Endothelial cell of umbilical vein (primary cell): ENCODE measurements at regions not wholly inside any gene's neighbourhood (a gene's known extent, or its start where the extent isn't known, plus 50 kb on each side); places are given as distances from the start of the nearest gene placed in this dataset.

Experiments used
- BruUV-seq: library from RNA; stranded (reverse); fragments of 400-500 nt; replicated peaks from 2 replicates; lab custom pipeline; 2021; lab: Mats Ljungman, UMichigan
- CTCF ChIA-PET: fragments of 300-600, 350-600 bp; sonication (Branson Sonifier 250); formaldehyde crosslinking; loops from one replicate; lab custom pipeline; 2021; ENCODE audit warnings: antibody characterized with exemption, inconsistent platforms; lab: Charles Lee
- POLR2A ChIA-PET: fragments of 300-600, 350-600 bp; sonication (Branson Sonifier 250); formaldehyde crosslinking; loops from one replicate; lab custom pipeline; 2021; ENCODE audit warnings: antibody characterized with exemption, inconsistent platforms; lab: Charles Lee
- DNase-seq: peaks from one replicate; pipeline ENCODE4 v3.0.0-alpha.2; 2011; ENCODE audit warnings: low read depth, low spot score
- FAIRE-seq: peaks from 2 replicates; lab custom pipeline; 2011; peaks lifted over from hg19 to GRCh38; lab: Jason Lieb, UNC
- H2AFZ ChIP-seq: 2 replicates; pipeline ENCODE4 v1.6.0; 2012; ENCODE audit warnings: low read depth, low read length, control low read depth, inconsistent platforms
- H3K27ac ChIP-seq: 2 replicates; pipeline ENCODE4 v1.5.1; 2011; ENCODE audit warnings: low read depth, mild to moderate bottlenecking, control low read depth, low read length, moderate library complexity; ENCODE audit not compliant: insufficient read depth
- H3K27me3 ChIP-seq, 2 experiments: 2 replicates each; pipeline versions ENCODE4 v1.6.0 to v1.6.1; 2011; ENCODE audit warnings: low read length in 2 of 2, mixed read lengths in 1 of 2; ENCODE audit not compliant: control insufficient read depth in 2 of 2, insufficient read depth in 2 of 2
- H3K36me3 ChIP-seq, 2 experiments: 2 replicates in 1 of 2; 3 replicates in 1 of 2; pipeline ENCODE4 v1.5.1; 2011; ENCODE audit warnings: low read length in 2 of 2, mild to moderate bottlenecking in 1 of 2, moderate library complexity in 1 of 2; ENCODE audit not compliant: control insufficient read depth in 2 of 2, insufficient read depth in 2 of 2; ENCODE audit errors: extremely low read depth in 1 of 2
- H3K4me1 ChIP-seq: 3 replicates; pipeline ENCODE4 v1.5.1; 2011; ENCODE audit warnings: mild to moderate bottlenecking, low read length; ENCODE audit not compliant: control insufficient read depth, insufficient read depth; ENCODE audit errors: extremely low read depth
- H3K4me2 ChIP-seq: 2 replicates; pipeline ENCODE4 v1.6.1; 2011; ENCODE audit warnings: low read length, control low read depth, mixed read lengths; ENCODE audit not compliant: insufficient read depth
- H3K4me3 ChIP-seq, 3 experiments: fragments of 200-600 bp in 1 of 3; sonication (generic), shearing (Covaris generic) in 1 of 3; replicated peaks in 1 of 3; 2 replicates each; pipeline ENCODE4 v1.5.1; 2011 to 2016; ENCODE audit warnings: control low read depth in 3 of 3, low read length in 3 of 3, mild to moderate bottlenecking in 2 of 3, inconsistent platforms in 1 of 3, low read depth in 1 of 3, moderate library complexity in 1 of 3; ENCODE audit not compliant: insufficient read depth in 1 of 3
- H3K79me2 ChIP-seq: 2 replicates; pipeline ENCODE4 v1.6.0; 2012; ENCODE audit warnings: low read length, inconsistent platforms; ENCODE audit not compliant: control insufficient read depth, insufficient read depth
- H3K9ac ChIP-seq: replicated peaks from 2 replicates; pipeline ENCODE3; 2011; ENCODE audit warnings: low read length, control low read depth; ENCODE audit not compliant: insufficient read depth; ENCODE audit errors: extremely low read depth
- H3K9me1 ChIP-seq: replicated peaks from 3 replicates; pipeline ENCODE4 v1.6.0; 2011; ENCODE audit warnings: mild to moderate bottlenecking, low read length; ENCODE audit not compliant: control insufficient read depth, insufficient read depth; ENCODE audit errors: extremely low read depth
- H3K9me3 ChIP-seq: replicated peaks from 2 replicates; pipeline ENCODE4 v1.5.1; 2012; ENCODE audit warnings: low read length, inconsistent platforms; ENCODE audit not compliant: control insufficient read depth, insufficient read depth
- H4K20me1 ChIP-seq: replicated peaks from 2 replicates; pipeline ENCODE3; 2011; ENCODE audit warnings: mild to moderate bottlenecking, low read length; ENCODE audit not compliant: control insufficient read depth, insufficient read depth; ENCODE audit errors: extremely low read depth
- EZH2 ChIP-seq: IDR thresholded peaks from 2 replicates; pipeline ENCODE4 v1.6.1; 2012; ENCODE audit warnings: borderline replicate concordance, low read depth, mild to moderate bottlenecking, moderate library complexity, low read length, inconsistent platforms; ENCODE audit not compliant: severe bottlenecking
- FOS ChIP-seq: IDR thresholded peaks from 2 replicates; pipeline ENCODE4 v1.6.1; 2011; ENCODE audit warnings: mild to moderate bottlenecking, low read length, moderate library complexity, borderline replicate concordance; ENCODE audit not compliant: insufficient read depth
- GATA2 ChIP-seq: IDR thresholded peaks from 2 replicates; pipeline ENCODE4 v1.7.0; 2011; ENCODE audit warnings: low read depth, mild to moderate bottlenecking, moderate library complexity, mixed read lengths, low read length; ENCODE audit not compliant: insufficient read length, insufficient read depth
- JUN ChIP-seq: IDR thresholded peaks from 2 replicates; pipeline ENCODE4 v1.6.1; 2011; ENCODE audit warnings: borderline replicate concordance, low read depth; ENCODE audit not compliant: insufficient read length, insufficient read depth
- MAX ChIP-seq: IDR thresholded peaks from 2 replicates; pipeline ENCODE4 v1.6.1; 2011; ENCODE audit not compliant: insufficient read depth, insufficient read length
- MYC ChIP-seq: IDR thresholded peaks from one replicate; pipeline ENCODE4 v1.6.1; 2011; ENCODE audit warnings: mild to moderate bottlenecking, low read depth, low read length
- POLR2A ChIP-seq: IDR thresholded peaks from 2 replicates; pipeline ENCODE4 v1.6.1; 2012; ENCODE audit warnings: low read depth, mild to moderate bottlenecking, control low read depth, low read length
- POLR2AphosphoS5 ChIP-seq: IDR thresholded peaks from 2 replicates; pipeline ENCODE4 v1.6.1; 2012; ENCODE audit warnings: low read depth, mild to moderate bottlenecking, control low read depth, low read length, moderate library complexity; ENCODE audit not compliant: insufficient read depth
- dilution Hi-C: fragments of 300-500 bp; cut with MboI; formaldehyde crosslinking; loops from one replicate; pipeline ENCODE4 v1.15.0; 2019; ENCODE audit warnings: low sequenced_read_pairs; ENCODE audit not compliant: extremely low pct_ligation_motif_present
- intact Hi-C: fragments of 100-400 bp; cut with micrococcal nuclease; formaldehyde crosslinking; loops from one replicate; pipeline ENCODE4 v1.10.0; 2022
- TF ChIP-seq, protein P1 (sequence below), 2 donors: IDR thresholded peaks; 1 replicate in 1 of 2; 2 replicates in 1 of 2; pipeline ENCODE4 v1.5.1; 2011; ENCODE audit warnings: low read length in 2 of 2, mild to moderate bottlenecking in 2 of 2, moderate library complexity in 2 of 2, control low read depth in 1 of 2, inconsistent platforms in 1 of 2, low read depth in 1 of 2; ENCODE audit not compliant: insufficient read depth in 1 of 2; ENCODE audit errors: extremely low read depth in 1 of 2

DNA sequence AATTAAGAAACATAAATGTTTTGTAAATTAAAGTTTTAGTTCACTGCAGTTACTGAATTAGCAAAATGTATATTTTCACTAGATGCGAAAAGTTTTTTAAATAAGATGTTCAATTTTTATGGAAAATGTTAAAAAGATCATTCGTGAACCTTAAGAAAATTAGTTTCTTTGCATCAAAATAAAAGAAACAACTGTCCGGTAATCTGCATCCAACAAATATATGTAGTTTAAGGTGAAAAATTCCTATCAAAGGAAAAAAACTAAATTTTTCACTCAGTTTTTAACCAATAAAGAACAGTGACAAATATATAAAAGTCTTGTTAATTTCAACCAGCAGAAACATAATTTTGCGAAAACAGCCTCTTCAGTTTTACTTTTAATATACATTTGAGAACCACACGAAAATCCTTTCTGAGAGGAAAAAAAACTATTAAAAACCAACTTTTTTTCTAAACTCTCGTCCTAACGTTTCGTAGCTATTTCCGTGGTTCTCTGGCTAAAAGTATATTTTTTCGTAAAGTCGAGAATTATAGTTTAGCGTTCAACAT, 64.5 kb downstream of the KCNRG start:
- no peak for FAIRE-seq
- Histone ChIP-seq H2AFZ (no peak overlapping the region), H3K79me2 (peaks cover 92% of the 10 kb centered on the region), H4K20me1 (no peaks in the 10 kb centered on the region), H3K27ac (peak overlapping the region; percentile 88), H3K9me1 (no peaks in the 10 kb centered on the region), H3K4me3 (peak overlapping the region; percentile 86 to 99 (median 95)), H3K9ac (peak overlapping the region; percentile 97), H3K9me3 (no peaks in the 10 kb centered on the region), H3K4me2 (peak overlapping the region; percentile 98), H3K36me3 (no peaks in the 10 kb centered on the region), H3K27me3 (no peaks in the 10 kb centered on the region), H3K4me1 (peaks cover 30% of the 10 kb centered on the region)
- TF ChIP-seq MAX = no peak
- no peak for TF ChIP-seq POLR2A
- no peak for TF ChIP-seq EZH2
- TF ChIP-seq GATA2 = no peak
- no peak for TF ChIP-seq MYC
- TF ChIP-seq JUN = no peak
- TF ChIP-seq FOS = no peak
- TF ChIP-seq POLR2AphosphoS5 = no peak
- TF ChIP-seq, protein P1, sequence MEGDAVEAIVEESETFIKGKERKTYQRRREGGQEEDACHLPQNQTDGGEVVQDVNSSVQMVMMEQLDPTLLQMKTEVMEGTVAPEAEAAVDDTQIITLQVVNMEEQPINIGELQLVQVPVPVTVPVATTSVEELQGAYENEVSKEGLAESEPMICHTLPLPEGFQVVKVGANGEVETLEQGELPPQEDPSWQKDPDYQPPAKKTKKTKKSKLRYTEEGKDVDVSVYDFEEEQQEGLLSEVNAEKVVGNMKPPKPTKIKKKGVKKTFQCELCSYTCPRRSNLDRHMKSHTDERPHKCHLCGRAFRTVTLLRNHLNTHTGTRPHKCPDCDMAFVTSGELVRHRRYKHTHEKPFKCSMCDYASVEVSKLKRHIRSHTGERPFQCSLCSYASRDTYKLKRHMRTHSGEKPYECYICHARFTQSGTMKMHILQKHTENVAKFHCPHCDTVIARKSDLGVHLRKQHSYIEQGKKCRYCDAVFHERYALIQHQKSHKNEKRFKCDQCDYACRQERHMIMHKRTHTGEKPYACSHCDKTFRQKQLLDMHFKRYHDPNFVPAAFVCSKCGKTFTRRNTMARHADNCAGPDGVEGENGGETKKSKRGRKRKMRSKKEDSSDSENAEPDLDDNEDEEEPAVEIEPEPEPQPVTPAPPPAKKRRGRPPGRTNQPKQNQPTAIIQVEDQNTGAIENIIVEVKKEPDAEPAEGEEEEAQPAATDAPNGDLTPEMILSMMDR (IDR thresholded peaks at IDR 0.05; ENCODE audit: extremely low read depth in 1 of 2, insufficient read depth in 1 of 2, low read depth in 1 of 2, low read length in 2 of 2) = no peak
- POLR2A ChIA-PET = interaction anchor here (0.5 to 1.6 kb wide), 5 partner anchors 10 to 82 kb away, joined by 3 to 8 read pairs (median 4); no protein-coding TSS in a partner anchor
- dilution Hi-C loops = no loop called here
- CTCF ChIA-PET = interaction anchor here (1.0 to 11.4 kb wide), 6 partner anchors 8 to 727 kb away, joined by 3 to 133 read pairs (median 13); partner anchors contain the start of gene TRIM13
- intact Hi-C loops = loop anchor here (5.0 to 10.0 kb wide), 3 partner anchors 255 to 538 kb away; no protein-coding TSS in a partner anchor
- BruUV-seq = no TSS peak
- DNase-seq = no peak
